Heart left ventricle (tissue), 13 donors: ENCODE measurements at regions not wholly inside any gene's neighbourhood (a gene's known extent, or its start where the extent isn't known, plus 50 kb on each side); places are given as distances from the start of the nearest gene placed in this dataset.

Source experiments
- CTCF ChIP-seq, 12 donors: fragments of 200-600 bp; sonication (generic) in 4 of 12; IDR thresholded peaks; one replicate each; pipeline versions ENCODE4 v1.5.0 to v1.8.0; 2018 to 2022; ENCODE audit warnings: antibody characterized with exemption in 12 of 12, mild to moderate bottlenecking in 5 of 12
- POLR2A ChIP-seq, 2 donors: fragments of 450-650 bp; IDR thresholded peaks; one replicate each; pipeline ENCODE4 v1.6.1; 2017; ENCODE audit warnings: antibody characterized with exemption in 2 of 2, mild to moderate bottlenecking in 2 of 2, moderate library complexity in 2 of 2
- donor health status: ischemic (EF 13 %, LVEDD 7.1; RV severe dilation, severe dysfunction).
- donor health status: DM: no; HTN: yes; CAD: no.
- donor health status: DM: no; HTN: no; CAD: no.
- donor health status: ischemic (EF 25% LVEDD 6.9; RV normal size, moderate dysfunction).
- donor health status: ischemic (EF 25% LVEDD 5.7; RV mildly dilated, moderate dysfunction).
- donor health status: ischemic (EF 35%, LVEDD 5.7; RV mildly dilated, moderate dysfunction).
- donor health status: nonischemic (EF 11% LVEDD 7.7; RV severe dilation, severe dysfunction).
- donor health status: DM: yes; HTN: yes; CAD: no.
- donor health status: PGD.
- donor health status: ischemic (EF 29% LVEDD 5.4; RV normal size, mild dysfunction).
- donor health status: nonischemic (EF 23%, LVEDD 6.1; RV moderate dilation, normal function).

GRCh38 chr11:69211920-69212797 is 56.4 kb downstream of the SMIM38 start:
- peak in 9 of 12 donors; percentile 17 to 48 (median 25) for TF ChIP-seq CTCF (IDR thresholded peaks at IDR 0.05)
- no peak for TF ChIP-seq POLR2A (IDR thresholded peaks at IDR 0.05)
